ENCODE measurements at regions not wholly inside any gene's neighbourhood (a gene's known extent, or its start where the extent isn't known, plus 50 kb on each side); places are given as distances from the start of the nearest gene placed in this dataset.

DNA sequence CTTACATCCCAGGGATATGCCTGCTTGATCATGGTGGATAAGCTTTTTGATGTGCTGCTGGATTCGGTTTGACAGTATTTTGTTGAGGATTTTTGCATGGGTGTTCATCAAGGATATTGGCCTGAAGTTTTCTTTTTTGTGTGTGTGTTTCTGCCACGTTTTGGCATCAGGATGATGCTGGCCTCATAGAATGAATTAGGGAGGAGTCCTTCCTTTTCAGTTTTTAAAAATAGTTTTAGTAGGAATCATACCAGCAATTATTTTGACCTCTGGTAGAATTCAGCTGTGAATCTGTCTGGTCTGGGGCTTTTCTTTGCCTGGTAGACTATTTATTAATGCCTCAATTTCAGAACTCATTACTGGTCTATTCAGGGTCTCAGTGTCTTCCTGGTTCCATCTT, 362.4 kb downstream of the JRKL start:
- Histone ChIP-seq H3K9me1 (ENCODE audit: control insufficient read depth, extremely low read depth, insufficient read depth, low read length) (no peaks in the 10 kb centered on the region), H3K4me2 (ENCODE audit: control insufficient read depth, extremely low read depth, insufficient read depth, low read depth, low read length) (no peak overlapping the region), H3K9me3 (ENCODE audit: control insufficient read depth, low read depth, low read length) (no peaks in the 10 kb centered on the region), H3K36me3 (ENCODE audit: control insufficient read depth in 2 of 2, extremely low read depth in 1 of 2, insufficient read depth in 2 of 2, low read length in 2 of 2) (no peaks in the 10 kb centered on the region), H3K79me2 (ENCODE audit: control insufficient read depth, insufficient read depth, low read length) (no peaks in the 10 kb centered on the region), H3K4me1 (ENCODE audit: control insufficient read depth, extremely low read depth, insufficient read depth, low read length) (peaks cover 14% of the 10 kb centered on the region), H3K9ac (ENCODE audit: control insufficient read depth, extremely low read depth, insufficient read depth, low read length) (no peak overlapping the region), H2AFZ (ENCODE audit: control insufficient read depth, low read length) (no peak overlapping the region), H3K4me3 (ENCODE audit: control insufficient read depth in 2 of 3, extremely low read depth in 1 of 3, insufficient read depth in 2 of 3, low read depth in 1 of 3, low read length in 3 of 3) (no peak overlapping the region), H4K20me1 (ENCODE audit: control insufficient read depth, extremely low read depth, insufficient read depth, low read length) (no peaks in the 10 kb centered on the region), H3K27me3 (ENCODE audit: control insufficient read depth, extremely low read depth, insufficient read depth, low read length) (no peaks in the 10 kb centered on the region), H3K27ac (ENCODE audit: control insufficient read depth, insufficient read depth, low read length) (no peak overlapping the region)
- FAIRE-seq = no peak
- no peak for TF ChIP-seq EZH2 (IDR thresholded peaks at IDR 0.05; ENCODE audit: low read length)
- no peak for TF ChIP-seq CTCF (optimal IDR thresholded peaks at IDR 0.05 in 1 of 3, IDR thresholded peaks at IDR 0.05 in 1 of 3, conservative IDR thresholded peaks at IDR 0.05 in 1 of 3; ENCODE audit: extremely low read depth in 1 of 3, insufficient read depth in 2 of 3, low read length in 3 of 3)
- no peak for DNase-seq (ENCODE audit: low read depth, low spot score)
- dilution Hi-C loops (cut with MboI; ENCODE audit: extremely low pct_ligation_motif_present, low sequenced_read_pairs) = no loop called here

- Histone ChIP-seq H3K4me2 (ENCODE audit: control insufficient read depth, extremely low read depth, insufficient read depth, low read depth, low read length) (no peak overlapping the region), H3K4me3 (ENCODE audit: control insufficient read depth in 2 of 3, extremely low read depth in 1 of 3, insufficient read depth in 2 of 3, low read depth in 1 of 3, low read length in 3 of 3) (no peak overlapping the region), H3K9me3 (ENCODE audit: control insufficient read depth, low read depth, low read length) (no peaks in the 10 kb centered on the region), H4K20me1 (ENCODE audit: control insufficient read depth, extremely low read depth, insufficient read depth, low read length) (no peaks in the 10 kb centered on the region), H3K36me3 (ENCODE audit: control insufficient read depth in 2 of 2, extremely low read depth in 1 of 2, insufficient read depth in 2 of 2, low read length in 2 of 2) (no peaks in the 10 kb centered on the region), H2AFZ (ENCODE audit: control insufficient read depth, low read length) (no peak overlapping the region), H3K79me2 (ENCODE audit: control insufficient read depth, insufficient read depth, low read length) (no peaks in the 10 kb centered on the region), H3K4me1 (ENCODE audit: control insufficient read depth, extremely low read depth, insufficient read depth, low read length) (peaks cover 2% of the 10 kb centered on the region), H3K27ac (ENCODE audit: control insufficient read depth, insufficient read depth, low read length) (no peak overlapping the region), H3K9me1 (ENCODE audit: control insufficient read depth, extremely low read depth, insufficient read depth, low read length) (no peaks in the 10 kb centered on the region), H3K27me3 (ENCODE audit: control insufficient read depth, extremely low read depth, insufficient read depth, low read length) (no peaks in the 10 kb centered on the region), H3K9ac (ENCODE audit: control insufficient read depth, extremely low read depth, insufficient read depth, low read length) (no peak overlapping the region)
- no peak for DNase-seq (ENCODE audit: low read depth, low spot score)
- dilution Hi-C loops (cut with MboI; ENCODE audit: extremely low pct_ligation_motif_present, low sequenced_read_pairs) = no loop called here
- no peak for FAIRE-seq
- TF ChIP-seq CTCF (optimal IDR thresholded peaks at IDR 0.05 in 1 of 3, IDR thresholded peaks at IDR 0.05 in 1 of 3, conservative IDR thresholded peaks at IDR 0.05 in 1 of 3; ENCODE audit: extremely low read depth in 1 of 3, insufficient read depth in 2 of 3, low read length in 3 of 3) (no peak), EZH2 (IDR thresholded peaks at IDR 0.05; ENCODE audit: low read length) (no peak)
Measured at GRCh38 chr11:96753997-96754396, 364.2 kb downstream of the JRKL start.
